GM23248 (cell line): ENCODE measurements at regions not wholly inside any gene's neighbourhood (a gene's known extent, or its start where the extent isn't known, plus 50 kb on each side); places are given as distances from the start of the nearest gene placed in this dataset.

ENCODE experiments used
- EZH2 ChIP-seq: fragments of 200-600 bp; sonication (generic); IDR thresholded peaks from 2 replicates; pipeline ENCODE4 v1.6.1; 2018; ENCODE audit warnings: antibody characterized with exemption, mild to moderate bottlenecking; ENCODE audit not compliant: insufficient read depth, poor library complexity, severe bottlenecking
- EZH2phosphoT487 ChIP-seq: fragments of 200-600 bp; sonication (generic); IDR thresholded peaks from 2 replicates; pipeline ENCODE4 v1.6.1; 2018; ENCODE audit warnings: antibody characterized with exemption, moderate library complexity, mild to moderate bottlenecking, low read depth; ENCODE audit not compliant: insufficient read depth

DNA sequence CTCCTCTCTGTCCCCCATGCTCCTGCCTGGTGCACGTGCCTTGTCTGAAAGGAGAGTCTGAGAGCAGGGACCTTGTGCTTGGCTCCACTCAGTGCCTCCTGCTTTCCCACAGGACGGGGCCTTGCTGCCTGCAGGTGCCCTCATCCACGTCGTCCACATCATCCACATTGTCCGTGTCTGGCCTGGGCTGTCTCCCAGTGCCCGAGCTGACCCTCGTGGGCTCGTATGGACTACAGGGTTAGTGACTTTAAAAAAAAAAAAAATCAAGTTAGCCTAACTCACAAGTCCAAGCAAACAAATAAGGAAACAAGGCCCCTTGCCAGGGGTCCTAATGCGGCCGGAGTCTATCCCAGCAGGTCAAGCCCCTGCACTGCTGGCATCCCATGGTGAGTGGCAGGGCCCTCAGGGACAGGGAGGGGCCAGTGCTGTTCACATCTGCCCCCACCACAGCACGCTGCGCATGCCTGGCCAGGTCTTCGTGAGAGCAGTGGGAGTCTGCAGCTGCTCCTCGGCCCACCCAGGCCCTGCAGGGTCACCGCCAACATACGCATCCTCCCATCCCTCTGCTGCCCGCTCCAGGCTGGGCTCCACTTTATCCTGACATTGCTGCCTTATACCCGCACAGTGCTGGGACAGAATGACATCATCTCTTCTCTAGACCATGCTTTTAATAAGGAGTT, 232.6 kb downstream of the NDUFA10 start:
- TF ChIP-seq EZH2 (no peak), EZH2phosphoT487 (no peak)
